NT2/D1 (cell line): ENCODE measurements at regions not wholly inside any gene's neighbourhood (a gene's known extent, or its start where the extent isn't known, plus 50 kb on each side); places are given as distances from the start of the nearest gene placed in this dataset.

Experiments used
- DNase-seq: peaks from one replicate; pipeline ENCODE4 v3.0.0-alpha.2; 2011; ENCODE audit warnings: low read depth, low spot score
- H3K27me3 ChIP-seq: 2 replicates; pipeline ENCODE4 v1.6.0; 2011; ENCODE audit warnings: mild to moderate bottlenecking; ENCODE audit not compliant: insufficient read length, insufficient read depth
- H3K36me3 ChIP-seq: 2 replicates; pipeline ENCODE4 v1.6.1; 2011; ENCODE audit warnings: mild to moderate bottlenecking, low read length, mixed read lengths; ENCODE audit not compliant: insufficient read depth, insufficient read length
- H3K4me1 ChIP-seq: 2 replicates; pipeline ENCODE4 v1.5.1; 2011; ENCODE audit not compliant: insufficient read depth, insufficient read length
- H3K4me3 ChIP-seq: 2 replicates; pipeline ENCODE4 v1.5.1; 2011; ENCODE audit warnings: low read depth; ENCODE audit not compliant: insufficient read length
- H3K9ac ChIP-seq: 2 replicates; pipeline ENCODE4 v1.6.0; 2011; ENCODE audit warnings: low read depth; ENCODE audit not compliant: insufficient read length
- H3K9me3 ChIP-seq: 2 replicates; pipeline ENCODE4 v1.5.1; 2011; ENCODE audit warnings: mild to moderate bottlenecking, low read length; ENCODE audit not compliant: insufficient read depth
- SUZ12 ChIP-seq: IDR thresholded peaks from 2 replicates; pipeline ENCODE4 v1.6.1; 2011; ENCODE audit not compliant: insufficient read length, insufficient read depth; ENCODE audit errors: extremely low read depth
- YY1 ChIP-seq: IDR thresholded peaks from 2 replicates; pipeline ENCODE4 v1.6.1; 2011; ENCODE audit not compliant: insufficient read length, insufficient read depth
- ZNF274 ChIP-seq: IDR thresholded peaks from 2 replicates; pipeline ENCODE4 v1.6.1; 2011; ENCODE audit warnings: mild to moderate bottlenecking, low read depth, low read length

GRCh38 chr1:186557147-186557777 is 96.3 kb upstream of the PDC start:
- Histone ChIP-seq H3K27me3 (no peaks in the 10 kb centered on the region), H3K9me3 (peaks cover 4% of the 10 kb centered on the region; the same call in 1 of the 2 replicates), H3K4me3 (no peak overlapping the region), H3K36me3 (no peaks in the 10 kb centered on the region), H3K9ac (no peak overlapping the region), H3K4me1 (no peaks in the 10 kb centered on the region)
- DNase-seq, result no peak
- TF ChIP-seq YY1, result no peak
- TF ChIP-seq ZNF274, result no peak
- no peak for TF ChIP-seq SUZ12

GRCh38 chr1:186550832-186551231 is 89.9 kb upstream of the PDC start:
- peak; percentile 9 for DNase-seq
- peaks cover 21% of the 10 kb centered on the region for H3K9me3 ChIP-seq
- no peak overlapping the region for H3K9ac ChIP-seq
- no peaks in the 10 kb centered on the region for H3K4me1 ChIP-seq
- no peaks in the 10 kb centered on the region for H3K36me3 ChIP-seq
- TF ChIP-seq YY1, result no peak
- TF ChIP-seq ZNF274, result no peak
- TF ChIP-seq SUZ12, result no peak
- no peak overlapping the region for H3K4me3 ChIP-seq
- no peaks in the 10 kb centered on the region for H3K27me3 ChIP-seq

GRCh38 chr1:186541003-186541402 is 80.1 kb upstream of the PDC start:
- Histone ChIP-seq H3K4me3 (no peak overlapping the region), H3K36me3 (no peaks in the 10 kb centered on the region), H3K27me3 (no peaks in the 10 kb centered on the region), H3K4me1 (no peaks in the 10 kb centered on the region), H3K9me3 (no peaks in the 10 kb centered on the region), H3K9ac (no peak overlapping the region)
- TF ChIP-seq ZNF274 (no peak), YY1 (no peak), SUZ12 (no peak)
- no peak for DNase-seq

GRCh38 chr1:186540521-186540920 is 79.6 kb upstream of the PDC start:
- no peak for DNase-seq
- H3K9ac ChIP-seq, result no peak overlapping the region
- no peaks in the 10 kb centered on the region for H3K27me3 ChIP-seq
- no peak overlapping the region for H3K4me3 ChIP-seq
- H3K36me3 ChIP-seq, result no peaks in the 10 kb centered on the region
- TF ChIP-seq YY1, result no peak
- TF ChIP-seq SUZ12, result no peak
- no peak for TF ChIP-seq ZNF274
- H3K9me3 ChIP-seq, result no peaks in the 10 kb centered on the region
- H3K4me1 ChIP-seq, result no peaks in the 10 kb centered on the region

GRCh38 chr1:186536273-186536890 is 75.5 kb upstream of the PDC start:
- TF ChIP-seq SUZ12 (no peak), YY1 (no peak), ZNF274 (no peak)
- no peak for DNase-seq
- H3K9me3 ChIP-seq, result no peaks in the 10 kb centered on the region
- no peaks in the 10 kb centered on the region for H3K4me1 ChIP-seq
- no peak overlapping the region for H3K4me3 ChIP-seq
- H3K9ac ChIP-seq, result no peak overlapping the region
- no peaks in the 10 kb centered on the region for H3K27me3 ChIP-seq
- H3K36me3 ChIP-seq, result no peaks in the 10 kb centered on the region

GRCh38 chr1:186535388-186536133 is 74.6 kb upstream of the PDC start:
- Histone ChIP-seq H3K4me1 (no peaks in the 10 kb centered on the region), H3K27me3 (no peaks in the 10 kb centered on the region), H3K4me3 (no peak overlapping the region), H3K36me3 (no peaks in the 10 kb centered on the region), H3K9ac (no peak overlapping the region), H3K9me3 (no peaks in the 10 kb centered on the region)
- TF ChIP-seq YY1, result no peak
- DNase-seq, result no peak

- TF ChIP-seq ZNF274, result no peak
- Histone ChIP-seq H3K36me3 (no peaks in the 10 kb centered on the region), H3K9me3 (no peaks in the 10 kb centered on the region)
Observed at GRCh38 chr1:186534401-186534800, 73.5 kb upstream of the PDC start.

More at GRCh38 chr1:186534401-186534800, 73.5 kb upstream of the PDC start:
- Histone ChIP-seq H3K4me3 (no peak overlapping the region), H3K4me1 (no peaks in the 10 kb centered on the region), H3K27me3 (no peaks in the 10 kb centered on the region), H3K9ac (no peak overlapping the region)
- no peak for DNase-seq
